Breast epithelium (tissue), 3 donors: ENCODE measurements at regions not wholly inside any gene's neighbourhood (a gene's known extent, or its start where the extent isn't known, plus 50 kb on each side); places are given as distances from the start of the nearest gene placed in this dataset.

Experiments
- CTCF ChIP-seq, 3 donors: fragments of 450-650 bp; IDR thresholded peaks; one replicate each; pipeline ENCODE4 v1.5.1; 2016 to 2017; ENCODE audit warnings: antibody characterized with exemption in 3 of 3, mild to moderate bottlenecking in 3 of 3, moderate library complexity in 3 of 3
- POLR2A ChIP-seq: fragments of 450-650 bp; IDR thresholded peaks from one replicate; pipeline ENCODE4 v1.6.1; 2016; ENCODE audit warnings: antibody characterized with exemption, mild to moderate bottlenecking, moderate library complexity
- POLR2AphosphoS5 ChIP-seq, 3 donors: sonication (generic); formaldehyde crosslinking; IDR thresholded peaks; one replicate each; pipeline ENCODE4 v1.6.1; 2017; ENCODE audit warnings: antibody characterized with exemption in 3 of 3

- TF ChIP-seq CTCF (IDR thresholded peaks at IDR 0.05) (no peak), POLR2A (no peak), POLR2AphosphoS5 (IDR thresholded peaks at IDR 0.05) (no peak)
These were observed 317.5 kb upstream of the DIO3 start for GRCh38 chr14:101243587-101244338.
